K562 (cell line): ENCODE measurements at regions not wholly inside any gene's neighbourhood (a gene's known extent, or its start where the extent isn't known, plus 50 kb on each side); places are given as distances from the start of the nearest gene placed in this dataset.

Source experiments
- ATAC-seq: fragments of 200-7000 bp; cut with Tn5 transposase; 3 replicates; pipeline ENCODE4 v1.9.1; 2020; ENCODE audit warnings: moderate library complexity
- BruUV-seq: library from RNA; stranded (reverse); fragments of 400-500 nt; replicated peaks from 2 replicates; lab custom pipeline; 2021; lab: Mats Ljungman, UMichigan
- CTCF ChIA-PET: fragments of 300-600 bp; formaldehyde crosslinking; extraction: SDS; loops from one replicate; lab custom pipeline; 2021; ENCODE audit warnings: low intra/inter-chr PET ratio; lab: Yijun Ruan, JAX
- POLR2A ChIA-PET: fragments of 300-600, 350-650 bp; sonication (Branson Sonifier 250); formaldehyde crosslinking; extraction: SDS; loops from one replicate; lab custom pipeline; 2021; ENCODE audit warnings: antibody characterized with exemption, inconsistent platforms; lab: Yijun Ruan, JAX
- DNase-seq, 4 experiments: peaks; one replicate each; pipeline versions ENCODE4 v3.0.0 to v3.0.0-alpha.2; 2011 to 2018; ENCODE audit warnings: low spot score in 3 of 4, mixed read lengths in 3 of 4; ENCODE audit errors: extremely low read depth in 1 of 4
- FAIRE-seq: peaks from 2 replicates; lab custom pipeline; 2011; peaks lifted over from hg19 to GRCh38; lab: Jason Lieb, UNC
- H2AFZ ChIP-seq: 2 replicates; pipeline ENCODE4 v1.6.0; 2011; ENCODE audit warnings: low read depth, low read length, control low read depth, inconsistent platforms
- H3K27ac ChIP-seq: fragments of 200-600 bp; 3 replicates; pipeline ENCODE4 v1.8.0; 2011; ENCODE audit warnings: low read depth, mild to moderate bottlenecking, control low read depth, inconsistent platforms, low read length, moderate library complexity, mixed read lengths; ENCODE audit errors: extremely low read depth
- H3K27me3 ChIP-seq, 2 experiments: fragments of 300-600 bp in 1 of 2; 2 replicates in 1 of 2; 3 replicates in 1 of 2; pipeline versions ENCODE4 v1.6.0 to v1.8.0; 2011; ENCODE audit warnings: inconsistent platforms in 2 of 2, low read length in 2 of 2, mild to moderate bottlenecking in 1 of 2, mixed read lengths in 1 of 2, moderate library complexity in 1 of 2; ENCODE audit not compliant: control insufficient read depth in 2 of 2, insufficient read depth in 2 of 2
- H3K36me3 ChIP-seq: fragments of 300-600 bp; 3 replicates; pipeline ENCODE4 v1.8.0; 2011; ENCODE audit warnings: mild to moderate bottlenecking, low read length, inconsistent platforms; ENCODE audit not compliant: control insufficient read depth, insufficient read depth
- H3K4me1 ChIP-seq, 2 experiments: fragments of 200-600 bp in 1 of 2; replicated peaks in 1 of 2; 2 replicates in 1 of 2; 3 replicates in 1 of 2; pipeline versions ENCODE4 v1.5.1 to v1.8.0; 2011; ENCODE audit warnings: inconsistent platforms in 2 of 2, low read length in 2 of 2, mild to moderate bottlenecking in 1 of 2, mixed read lengths in 1 of 2, moderate library complexity in 1 of 2; ENCODE audit not compliant: control insufficient read depth in 2 of 2, insufficient read depth in 2 of 2
- H3K4me2 ChIP-seq: 2 replicates; pipeline ENCODE4 v1.6.1; 2011; ENCODE audit warnings: low read length, control low read depth, inconsistent platforms, mixed read lengths; ENCODE audit not compliant: insufficient read depth
- H3K4me3 ChIP-seq: fragments of 200-600 bp; sonication (generic), shearing (Covaris generic); 2 replicates; pipeline ENCODE4 v1.5.1; 2016; ENCODE audit warnings: control low read depth, inconsistent platforms
- H3K79me2 ChIP-seq: fragments of 200-600 bp; 3 replicates; pipeline ENCODE4 v1.8.0; 2011; ENCODE audit warnings: low read length, inconsistent platforms; ENCODE audit not compliant: control insufficient read depth, insufficient read depth
- H3K9ac ChIP-seq, 2 experiments: 2 replicates each; pipeline versions ENCODE4 v1.6.0 to v1.6.1; 2011; ENCODE audit warnings: low read depth in 2 of 2, low read length in 2 of 2, control low read depth in 1 of 2, inconsistent platforms in 1 of 2, mild to moderate bottlenecking in 1 of 2, mixed read lengths in 1 of 2; ENCODE audit not compliant: insufficient read depth in 1 of 2
- H3K9me1 ChIP-seq: one replicate; pipeline ENCODE4 v1.6.0; 2011; ENCODE audit warnings: inconsistent platforms, mild to moderate bottlenecking, low read length, moderate library complexity; ENCODE audit not compliant: control insufficient read depth, insufficient read depth
- H3K9me3 ChIP-seq: replicated peaks from 2 replicates; pipeline ENCODE4 v1.5.1; 2011; ENCODE audit warnings: low read depth, low read length, inconsistent platforms; ENCODE audit not compliant: control insufficient read depth, insufficient read depth
- H4K20me1 ChIP-seq: replicated peaks from 2 replicates; pipeline ENCODE4 v1.6.1; 2011; ENCODE audit warnings: low read length, inconsistent platforms, mixed read lengths; ENCODE audit not compliant: control insufficient read depth, insufficient read depth
- CBX1 ChIP-seq: sonication (generic); IDR thresholded peaks from 2 replicates; pipeline ENCODE4 v1.6.1; 2016; ENCODE audit warnings: antibody characterized with exemption, low read depth, mild to moderate bottlenecking
- DLX4 ChIP-seq: fragments of 250-450 bp; sonication (Bioruptor Pico); IDR thresholded peaks from 2 replicates; pipeline ENCODE4 v1.6.1; 2021; ENCODE audit warnings: mild to moderate bottlenecking
- ELF2 ChIP-seq: fragments of 250-450 bp; sonication (Bioruptor Pico); IDR thresholded peaks from 2 replicates; pipeline ENCODE4 v1.5.0; 2021; ENCODE audit warnings: mild to moderate bottlenecking
- ETV1 ChIP-seq: fragments of 450-650 bp; conservative IDR thresholded peaks from 2 replicates; pipeline ENCODE4 v1.6.1; 2016; ENCODE audit warnings: missing genetic modification characterization, control low read depth, low read depth, missing compliant biosample characterization
- EWSR1 ChIP-seq: fragments of 450-650 bp; IDR thresholded peaks from 2 replicates; pipeline ENCODE4 v1.6.1; 2018; ENCODE audit warnings: borderline replicate concordance, mild to moderate bottlenecking, low read depth, moderate library complexity; ENCODE audit not compliant: partially characterized antibody
- GMEB1 ChIP-seq: fragments of 250-450 bp; sonication (Bioruptor Pico); IDR thresholded peaks from 2 replicates; pipeline ENCODE4 v1.4.0; 2020; ENCODE audit warnings: mild to moderate bottlenecking
- MBD1 ChIP-seq: fragments of 250-450 bp; sonication (Bioruptor Pico); IDR thresholded peaks from 2 replicates; pipeline ENCODE4 v1.8.0; 2022; ENCODE audit warnings: inconsistent platforms
- POLR2A ChIP-seq: fragments of 450-650 bp; conservative IDR thresholded peaks from 2 replicates; pipeline ENCODE4 v1.6.1; 2016
- SPI1 ChIP-seq: IDR thresholded peaks from 2 replicates; pipeline ENCODE4 v1.6.1; 2011; ENCODE audit warnings: low read depth, low read length, control low read depth, borderline replicate concordance
- ZBTB8A ChIP-seq: fragments of 450-650 bp; IDR thresholded peaks from 2 replicates; pipeline ENCODE4 v1.6.1; 2018; ENCODE audit warnings: mild to moderate bottlenecking, moderate library complexity; ENCODE audit not compliant: partially characterized antibody
- ZBTB9 ChIP-seq: fragments of 450-650 bp; formaldehyde crosslinking; IDR thresholded peaks from 2 replicates; pipeline ENCODE4 v1.4.0; 2020; ENCODE audit warnings: mild to moderate bottlenecking, moderate library complexity
- ZNF253 ChIP-seq: fragments of 250-450 bp; sonication (Bioruptor Pico); conservative IDR thresholded peaks from 2 replicates; pipeline ENCODE4 v1.6.1; 2021; ENCODE audit warnings: mild to moderate bottlenecking
- WGBS: fragments of 100-300 bp; shearing (Covaris generic); methylation state at CpG from one replicate; pipeline ENCODE4 v1.1.6; 2016; ENCODE audit warnings: low coverage, mixed read lengths; ENCODE audit not compliant: insufficient coverage; ENCODE audit errors: missing lambda C conversion rate; 5-methylcytosine and 5-hydroxymethylcytosine counted together
- in situ Hi-C: fragments of 300-500 bp; cut with MboI; formaldehyde crosslinking; loops from 4 replicates; pipeline ENCODE4 v1.15.0; 2018; ENCODE audit warnings: inconsistent platforms, mixed read lengths
- intact Hi-C: fragments of 100-400 bp; cut with micrococcal nuclease; formaldehyde crosslinking; loops from 2 replicates; pipeline ENCODE4 v1.14.2; 2022
- TF ChIP-seq, protein P1 (sequence below): fragments of 450-650 bp; IDR thresholded peaks from 2 replicates; pipeline ENCODE4 v1.6.1; 2018; ENCODE audit not compliant: partially characterized antibody

GRCh38 chr4:14827111-14827510 is 175.2 kb upstream of the CPEB2 start:
- 6% methylated on average over 8 of the region's 8 CpGs for WGBS

More at GRCh38 chr4:14827111-14827510, 175.2 kb upstream of the CPEB2 start:
- intact Hi-C loops (no loop called here), in situ Hi-C loops (no loop called here)
- no peak overlapping the region for H3K27ac ChIP-seq
- no peak overlapping the region for H2AFZ ChIP-seq
- no peak overlapping the region for H3K4me2 ChIP-seq
- no peak overlapping the region for H3K4me3 ChIP-seq
- FAIRE-seq: no peak
- TF ChIP-seq POLR2A: no peak
- TF ChIP-seq CBX1: no peak
- no peak for TF ChIP-seq ZNF253 (CRISPR knock-in tag)
- TF ChIP-seq ELF2 (CRISPR knock-in tag): no peak
- no peak for TF ChIP-seq ZBTB9 (CRISPR knock-in tag)
- TF ChIP-seq DLX4 (CRISPR knock-in tag): no peak
- TF ChIP-seq SPI1: no peak
- no peak for TF ChIP-seq EWSR1
- TF ChIP-seq MBD1: no peak
- TF ChIP-seq, protein P1, sequence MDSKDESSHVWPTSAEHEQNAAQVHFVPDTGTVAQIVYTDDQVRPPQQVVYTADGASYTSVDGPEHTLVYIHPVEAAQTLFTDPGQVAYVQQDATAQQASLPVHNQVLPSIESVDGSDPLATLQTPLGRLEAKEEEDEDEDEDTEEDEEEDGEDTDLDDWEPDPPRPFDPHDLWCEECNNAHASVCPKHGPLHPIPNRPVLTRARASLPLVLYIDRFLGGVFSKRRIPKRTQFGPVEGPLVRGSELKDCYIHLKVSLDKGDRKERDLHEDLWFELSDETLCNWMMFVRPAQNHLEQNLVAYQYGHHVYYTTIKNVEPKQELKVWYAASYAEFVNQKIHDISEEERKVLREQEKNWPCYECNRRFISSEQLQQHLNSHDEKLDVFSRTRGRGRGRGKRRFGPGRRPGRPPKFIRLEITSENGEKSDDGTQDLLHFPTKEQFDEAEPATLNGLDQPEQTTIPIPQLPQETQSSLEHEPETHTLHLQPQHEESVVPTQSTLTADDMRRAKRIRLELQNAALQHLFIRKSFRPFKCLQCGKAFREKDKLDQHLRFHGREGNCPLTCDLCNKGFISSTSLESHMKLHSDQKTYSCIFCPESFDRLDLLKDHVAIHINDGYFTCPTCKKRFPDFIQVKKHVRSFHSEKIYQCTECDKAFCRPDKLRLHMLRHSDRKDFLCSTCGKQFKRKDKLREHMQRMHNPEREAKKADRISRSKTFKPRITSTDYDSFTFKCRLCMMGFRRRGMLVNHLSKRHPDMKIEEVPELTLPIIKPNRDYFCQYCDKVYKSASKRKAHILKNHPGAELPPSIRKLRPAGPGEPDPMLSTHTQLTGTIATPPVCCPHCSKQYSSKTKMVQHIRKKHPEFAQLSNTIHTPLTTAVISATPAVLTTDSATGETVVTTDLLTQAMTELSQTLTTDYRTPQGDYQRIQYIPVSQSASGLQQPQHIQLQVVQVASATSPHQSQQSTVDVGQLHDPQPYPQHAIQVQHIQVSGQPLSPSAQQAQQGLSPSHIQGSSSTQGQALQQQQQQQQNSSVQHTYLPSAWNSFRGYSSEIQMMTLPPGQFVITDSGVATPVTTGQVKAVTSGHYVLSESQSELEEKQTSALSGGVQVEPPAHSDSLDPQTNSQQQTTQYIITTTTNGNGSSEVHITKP: no peak
- no peak for TF ChIP-seq GMEB1
- no peak for TF ChIP-seq ETV1 (tag)
- TF ChIP-seq ZBTB8A: no peak
- DNase-seq: no peak
- H3K36me3 ChIP-seq: no peaks in the 10 kb centered on the region
- POLR2A ChIA-PET: no interaction called here
- no peaks in the 10 kb centered on the region for H4K20me1 ChIP-seq
- no peaks in the 10 kb centered on the region for H3K27me3 ChIP-seq
- ATAC-seq: no peak
- no peak overlapping the region for H3K9ac ChIP-seq
- no peaks in the 10 kb centered on the region for H3K79me2 ChIP-seq
- H3K4me1 ChIP-seq: no peaks in the 10 kb centered on the region; a peak in 2 of 5 replicates
- CTCF ChIA-PET: no interaction called here
- no TSS peak for BruUV-seq
- H3K9me1 ChIP-seq: no peaks in the 10 kb centered on the region
- no peaks in the 10 kb centered on the region for H3K9me3 ChIP-seq
